DOHH2 (cell line): ENCODE measurements at regions not wholly inside any gene's neighbourhood (a gene's known extent, or its start where the extent isn't known, plus 50 kb on each side); places are given as distances from the start of the nearest gene placed in this dataset.

Experiments used
- CTCF ChIP-seq: fragments of 200-600 bp; sonication (generic); IDR thresholded peaks from one replicate; pipeline ENCODE4 v1.5.1; 2014; ENCODE audit warnings: antibody characterized with exemption, mild to moderate bottlenecking, low read depth, low read length; ENCODE audit not compliant: poor library complexity, severe bottlenecking
- EZH2phosphoT487 ChIP-seq: fragments of 200-600 bp; sonication (generic); IDR thresholded peaks from 2 replicates; pipeline ENCODE4 v1.6.1; 2017; ENCODE audit warnings: borderline replicate concordance, mild to moderate bottlenecking, antibody characterized with exemption, low read length, moderate library complexity, mixed read lengths

GRCh38 chr1:59158321-59158720 lies 138.6 kb upstream of the FGGY start:
- no peak for TF ChIP-seq CTCF
- no peak for TF ChIP-seq EZH2phosphoT487
